GOT3 (cell line): ENCODE measurements at regions not wholly inside any gene's neighbourhood (a gene's known extent, or its start where the extent isn't known, plus 50 kb on each side); places are given as distances from the start of the nearest gene placed in this dataset.

Experiments
- DNase-seq: peaks from one replicate; lab custom pipeline; 2025; ENCODE audit warnings: mixed read lengths; lab: John Stamatoyannopoulos, UW

GRCh38 chr15:47326410-47327333 is 390.6 kb upstream of the SEMA6D start:
- DNase-seq = no peak

GRCh38 chr15:47331829-47332393 is 385.4 kb upstream of the SEMA6D start:
- no peak for DNase-seq

- no peak for DNase-seq
Measured at GRCh38 chr15:47332481-47332880, 384.8 kb upstream of the SEMA6D start.

GRCh38 chr15:47333734-47334133 is 383.6 kb upstream of the SEMA6D start:
- no peak for DNase-seq

GRCh38 chr15:47334805-47335535 is 382.3 kb upstream of the SEMA6D start:
- no peak for DNase-seq

GRCh38 chr15:47337106-47337505 is 380.2 kb upstream of the SEMA6D start:
- no peak for DNase-seq

GRCh38 chr15:47337836-47338235 is 379.5 kb upstream of the SEMA6D start:
- no peak for DNase-seq

- DNase-seq = no peak
Measured at GRCh38 chr15:47338771-47339170, 378.5 kb upstream of the SEMA6D start.

- no peak for DNase-seq
Measured at GRCh38 chr15:47339800-47340570, 377.3 kb upstream of the SEMA6D start.

GRCh38 chr15:47340571-47340920 is 376.8 kb upstream of the SEMA6D start:
- DNase-seq = no peak

GRCh38 chr15:47349179-47349578 is 368.1 kb upstream of the SEMA6D start:
- DNase-seq = no peak

GRCh38 chr15:47351501-47351900 is 365.8 kb upstream of the SEMA6D start:
- no peak for DNase-seq

GRCh38 chr15:47352217-47352616 is 365.1 kb upstream of the SEMA6D start:
- no peak for DNase-seq

- DNase-seq = no peak
Measured at GRCh38 chr15:47355759-47356158, 361.5 kb upstream of the SEMA6D start.

- DNase-seq = no peak
Measured at GRCh38 chr15:47356297-47356696, 361.0 kb upstream of the SEMA6D start.

GRCh38 chr15:47358876-47359275 is 358.4 kb upstream of the SEMA6D start:
- DNase-seq = no peak

- DNase-seq = no peak
Measured at GRCh38 chr15:47360305-47360704, 357.0 kb upstream of the SEMA6D start.

GRCh38 chr15:47362118-47362905 is 355.0 kb upstream of the SEMA6D start:
- DNase-seq = no peak

GRCh38 chr15:47363653-47364052 is 353.7 kb upstream of the SEMA6D start:
- DNase-seq = no peak

GRCh38 chr15:47364230-47365141 is 352.8 kb upstream of the SEMA6D start:
- DNase-seq = no peak
